ENCODE measurements at regions not wholly inside any gene's neighbourhood (a gene's known extent, or its start where the extent isn't known, plus 50 kb on each side); places are given as distances from the start of the nearest gene placed in this dataset.

- H3K9me3 ChIP-seq (ENCODE audit: insufficient read depth, low read length) = no peaks in the 10 kb centered on the region; the same call in none of the 2 replicates
- H4K20me1 ChIP-seq (ENCODE audit: insufficient read depth, low read length) = no peaks in the 10 kb centered on the region
- no peak overlapping the region for H3K9ac ChIP-seq (ENCODE audit: low read length)
- TF ChIP-seq EZH2phosphoT487 (IDR thresholded peaks at IDR 0.05; ENCODE audit: low read depth) (no peak), CTCF (IDR thresholded peaks at IDR 0.05; ENCODE audit: low read depth, low read length) (no peak)
- H3K4me2 ChIP-seq (ENCODE audit: low read length) = no peak overlapping the region
- H3K27ac ChIP-seq (ENCODE audit: low read length) = no peak overlapping the region
- no peak overlapping the region for H3K4me3 ChIP-seq (ENCODE audit: low read length)
- no peaks in the 10 kb centered on the region for H3K79me2 ChIP-seq (ENCODE audit: low read length)
- H3K27me3 ChIP-seq (ENCODE audit: low read depth, low read length) = no peaks in the 10 kb centered on the region
- H3K4me1 ChIP-seq (ENCODE audit: low read length) = peaks cover 49% of the 10 kb centered on the region
- peaks cover 32% of the 10 kb centered on the region for H3K36me3 ChIP-seq (replicated peaks; ENCODE audit: low read depth, low read length)
- H2AFZ ChIP-seq (ENCODE audit: low read depth, low read length) = no peak overlapping the region
Measured at GRCh38 chr5:82813861-82814260, 263.3 kb downstream of the TMEM167A start.

- H3K27ac ChIP-seq (ENCODE audit: low read length) = no peak overlapping the region
- H2AFZ ChIP-seq (ENCODE audit: low read depth, low read length) = no peak overlapping the region
- no peaks in the 10 kb centered on the region; the same call in none of the 2 replicates for H3K9me3 ChIP-seq (ENCODE audit: insufficient read depth, low read length)
- no peak overlapping the region for H3K4me3 ChIP-seq (ENCODE audit: low read length)
- TF ChIP-seq EZH2phosphoT487 (IDR thresholded peaks at IDR 0.05; ENCODE audit: low read depth) (no peak), CTCF (IDR thresholded peaks at IDR 0.05; ENCODE audit: low read depth, low read length) (no peak)
- H3K4me2 ChIP-seq (ENCODE audit: low read length) = no peak overlapping the region
- no peak overlapping the region for H3K9ac ChIP-seq (ENCODE audit: low read length)
- peaks cover 41% of the 10 kb centered on the region for H3K4me1 ChIP-seq (ENCODE audit: low read length)
- no peaks in the 10 kb centered on the region for H4K20me1 ChIP-seq (ENCODE audit: insufficient read depth, low read length)
- no peaks in the 10 kb centered on the region for H3K79me2 ChIP-seq (ENCODE audit: low read length)
- peaks cover 37% of the 10 kb centered on the region for H3K36me3 ChIP-seq (replicated peaks; ENCODE audit: low read depth, low read length)
- no peaks in the 10 kb centered on the region for H3K27me3 ChIP-seq (ENCODE audit: low read depth, low read length)
Measured at GRCh38 chr5:82812575-82812974, 264.6 kb downstream of the TMEM167A start.

- Histone ChIP-seq H3K4me3 (ENCODE audit: low read length) (no peak overlapping the region), H4K20me1 (ENCODE audit: insufficient read depth, low read length) (no peaks in the 10 kb centered on the region), H3K27ac (ENCODE audit: low read length) (no peak overlapping the region), H3K9me3 (ENCODE audit: insufficient read depth, low read length) (no peaks in the 10 kb centered on the region; the same call in none of the 2 replicates), H3K4me2 (ENCODE audit: low read length) (no peak overlapping the region), H3K9ac (ENCODE audit: low read length) (no peak overlapping the region), H3K79me2 (ENCODE audit: low read length) (no peaks in the 10 kb centered on the region), H3K4me1 (ENCODE audit: low read length) (peaks cover 30% of the 10 kb centered on the region), H3K36me3 (replicated peaks; ENCODE audit: low read depth, low read length) (peaks cover 29% of the 10 kb centered on the region), H2AFZ (ENCODE audit: low read depth, low read length) (no peak overlapping the region), H3K27me3 (ENCODE audit: low read depth, low read length) (no peaks in the 10 kb centered on the region)
- no peak for TF ChIP-seq CTCF (IDR thresholded peaks at IDR 0.05; ENCODE audit: low read depth, low read length)
Measured at GRCh38 chr5:82811490-82811889, 265.7 kb downstream of the TMEM167A start.

GRCh38 chr5:82809420-82810143 lies 267.6 kb downstream of the TMEM167A start:
- H3K9me3 ChIP-seq (ENCODE audit: insufficient read depth, low read length) = no peaks in the 10 kb centered on the region; the same call in 1 of the 2 replicates
- peaks cover 18% of the 10 kb centered on the region for H3K4me1 ChIP-seq (ENCODE audit: low read length)
- no peak overlapping the region for H2AFZ ChIP-seq (ENCODE audit: low read depth, low read length)
- H3K9ac ChIP-seq (ENCODE audit: low read length) = no peak overlapping the region
- H3K36me3 ChIP-seq (replicated peaks; ENCODE audit: low read depth, low read length) = peaks cover 17% of the 10 kb centered on the region
- no peaks in the 10 kb centered on the region for H3K79me2 ChIP-seq (ENCODE audit: low read length)
- no peak overlapping the region for H3K4me3 ChIP-seq (ENCODE audit: low read length)
- H3K4me2 ChIP-seq (ENCODE audit: low read length) = no peak overlapping the region
- no peak for TF ChIP-seq EZH2phosphoT487 (IDR thresholded peaks at IDR 0.05; ENCODE audit: low read depth)
- TF ChIP-seq CTCF (IDR thresholded peaks at IDR 0.05; ENCODE audit: low read depth, low read length) = no peak
- H3K27me3 ChIP-seq (ENCODE audit: low read depth, low read length) = no peaks in the 10 kb centered on the region
- H3K27ac ChIP-seq (ENCODE audit: low read length) = no peak overlapping the region
- H4K20me1 ChIP-seq (ENCODE audit: insufficient read depth, low read length) = no peaks in the 10 kb centered on the region
